Sigmoid colon (tissue), 4 donors: ENCODE measurements at regions not wholly inside any gene's neighbourhood (a gene's known extent, or its start where the extent isn't known, plus 50 kb on each side); places are given as distances from the start of the nearest gene placed in this dataset.

Source experiments
- EP300 ChIP-seq, 4 donors: sonication (generic); formaldehyde crosslinking; IDR thresholded peaks; one replicate each; pipeline ENCODE4 v1.6.1; 2017; ENCODE audit warnings: antibody characterized with exemption in 4 of 4
- POLR2A ChIP-seq, 2 donors: fragments of 450-650 bp; IDR thresholded peaks; one replicate each; pipeline ENCODE4 v1.6.1; 2016; ENCODE audit warnings: antibody characterized with exemption in 2 of 2, mild to moderate bottlenecking in 2 of 2, moderate library complexity in 2 of 2
- POLR2AphosphoS5 ChIP-seq, 4 donors: sonication (generic); formaldehyde crosslinking; IDR thresholded peaks; one replicate each; pipeline ENCODE4 v1.6.1; 2017; ENCODE audit warnings: antibody characterized with exemption in 4 of 4
- TF ChIP-seq, protein P1 (sequence below), 4 experiments: fragments of 450-650 bp in 3 of 4; fragments of 200-600 bp in 1 of 4; IDR thresholded peaks; one replicate each; pipeline ENCODE4 v1.5.1; 2016 to 2019; ENCODE audit warnings: antibody characterized with exemption in 4 of 4, mild to moderate bottlenecking in 3 of 4, moderate library complexity in 2 of 4

DNA sequence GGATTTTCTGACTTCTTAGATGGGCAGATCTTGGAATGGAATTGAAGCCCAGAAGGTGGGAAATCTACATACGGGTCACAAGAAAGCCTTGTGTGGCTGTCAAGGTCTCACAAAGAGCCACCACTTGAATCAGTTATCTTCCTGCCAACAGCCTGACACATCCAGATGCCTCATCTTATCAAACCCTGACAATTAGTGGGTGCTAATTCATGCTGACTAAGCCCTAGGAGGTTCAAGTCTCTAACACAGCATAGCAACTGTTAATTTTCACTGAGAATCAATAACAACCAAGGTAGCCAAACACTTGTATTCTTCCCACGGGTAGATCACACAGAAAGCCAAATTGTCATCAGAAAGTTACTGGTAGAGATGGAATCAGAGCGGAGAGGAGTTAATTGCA lies 222.2 kb downstream of the TMEM167A start:
- TF ChIP-seq, protein P1, sequence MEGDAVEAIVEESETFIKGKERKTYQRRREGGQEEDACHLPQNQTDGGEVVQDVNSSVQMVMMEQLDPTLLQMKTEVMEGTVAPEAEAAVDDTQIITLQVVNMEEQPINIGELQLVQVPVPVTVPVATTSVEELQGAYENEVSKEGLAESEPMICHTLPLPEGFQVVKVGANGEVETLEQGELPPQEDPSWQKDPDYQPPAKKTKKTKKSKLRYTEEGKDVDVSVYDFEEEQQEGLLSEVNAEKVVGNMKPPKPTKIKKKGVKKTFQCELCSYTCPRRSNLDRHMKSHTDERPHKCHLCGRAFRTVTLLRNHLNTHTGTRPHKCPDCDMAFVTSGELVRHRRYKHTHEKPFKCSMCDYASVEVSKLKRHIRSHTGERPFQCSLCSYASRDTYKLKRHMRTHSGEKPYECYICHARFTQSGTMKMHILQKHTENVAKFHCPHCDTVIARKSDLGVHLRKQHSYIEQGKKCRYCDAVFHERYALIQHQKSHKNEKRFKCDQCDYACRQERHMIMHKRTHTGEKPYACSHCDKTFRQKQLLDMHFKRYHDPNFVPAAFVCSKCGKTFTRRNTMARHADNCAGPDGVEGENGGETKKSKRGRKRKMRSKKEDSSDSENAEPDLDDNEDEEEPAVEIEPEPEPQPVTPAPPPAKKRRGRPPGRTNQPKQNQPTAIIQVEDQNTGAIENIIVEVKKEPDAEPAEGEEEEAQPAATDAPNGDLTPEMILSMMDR (IDR thresholded peaks at IDR 0.05) = no peak
- TF ChIP-seq POLR2A (IDR thresholded peaks at IDR 0.05) (no peak), POLR2AphosphoS5 (IDR thresholded peaks at IDR 0.05) (no peak), EP300 (IDR thresholded peaks at IDR 0.05) (no peak)
